SH-SY5Y (cell line): ENCODE measurements at regions not wholly inside any gene's neighbourhood (a gene's known extent, or its start where the extent isn't known, plus 50 kb on each side); places are given as distances from the start of the nearest gene placed in this dataset.

Source experiments
- GATA2 ChIP-seq: IDR thresholded peaks from 2 replicates; pipeline ENCODE4 v1.6.1; 2011; ENCODE audit warnings: mild to moderate bottlenecking, low read depth, low read length
- GATA3 ChIP-seq: IDR thresholded peaks from 2 replicates; pipeline ENCODE4 v1.6.1; 2011; ENCODE audit warnings: low read depth, mild to moderate bottlenecking, low read length, moderate library complexity

DNA sequence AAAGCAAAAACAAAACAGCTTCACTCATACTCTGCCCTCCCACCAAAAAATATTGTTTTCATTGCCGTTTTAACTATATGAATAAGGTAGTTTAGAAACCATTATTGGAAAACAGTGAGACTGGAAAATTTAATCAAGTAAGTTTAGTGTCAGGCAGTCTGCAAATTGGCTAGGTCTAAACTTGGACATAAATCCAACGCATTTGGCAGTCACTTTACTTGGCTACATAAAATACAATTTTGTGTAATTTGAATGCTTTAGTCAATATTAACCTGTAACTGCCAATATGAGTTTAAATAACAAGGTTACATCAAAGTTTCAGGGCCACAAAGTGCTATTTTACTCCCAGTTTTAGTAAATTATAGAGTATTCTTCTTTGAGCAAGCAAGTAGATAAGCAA, 202.3 kb upstream of the SLC38A2 start:
- TF ChIP-seq GATA2 (no peak), GATA3 (no peak)
